ENCODE measurements at regions not wholly inside any gene's neighbourhood (a gene's known extent, or its start where the extent isn't known, plus 50 kb on each side); places are given as distances from the start of the nearest gene placed in this dataset.

DNA sequence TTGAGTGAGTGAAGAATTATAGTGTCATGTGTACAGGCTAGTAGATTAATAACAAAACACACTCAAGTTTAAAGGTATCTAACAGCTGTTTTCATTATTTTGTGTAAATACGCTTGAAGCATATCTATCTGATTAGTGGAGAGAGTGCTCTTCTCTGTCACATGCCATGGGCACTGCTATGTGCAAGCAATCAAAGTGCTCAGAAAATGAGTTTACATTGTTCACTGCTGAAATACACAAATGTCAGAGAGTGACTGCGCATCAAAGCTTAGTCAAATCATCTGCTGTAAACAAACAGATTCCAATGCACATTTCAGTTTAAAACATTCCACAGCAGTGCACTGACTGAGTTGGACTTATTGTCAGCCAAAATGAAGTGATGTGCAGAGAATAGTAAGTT lies 423.4 kb downstream of the ZEB2 start:
- H3K9ac ChIP-seq (ENCODE audit: low read length): no peak overlapping the region
- H3K4me3 Mint-ChIP-seq: no peak overlapping the region
- no peaks in the 10 kb centered on the region for H3K79me2 ChIP-seq (ENCODE audit: control insufficient read depth, insufficient read depth, low read length)
- intact Hi-C loops (cut with micrococcal nuclease): no loop called here
- ChIA-PET CTCF (no interaction called here), POLR2A (no interaction called here)
- 100% methylated on average over 1 of the region's 2 CpGs for WGBS (ENCODE audit: insufficient coverage)
- peaks cover 0 to 5% (median under 1%) of the 10 kb centered on the region in 3 donors for H3K9me3 ChIP-seq (ENCODE audit: control extremely low read depth in 1 of 3, control insufficient read depth in 2 of 3, insufficient read depth in 1 of 3, low read length in 2 of 3)
- H3K36me3 ChIP-seq (replicated peaks in 1 of 2; ENCODE audit: control extremely low read depth in 1 of 2, control insufficient read depth in 1 of 2, extremely low read depth in 1 of 2, insufficient read depth in 2 of 2, low read length in 1 of 2): no peaks in the 10 kb centered on the region
- no peaks in the 10 kb centered on the region for H3K4me1 ChIP-seq (ENCODE audit: control insufficient read depth in 2 of 2, insufficient read depth in 2 of 2, low read length in 2 of 2)
- ATAC-seq (ENCODE audit: low read depth) (no peak), DNase-seq (no peak)
- H3K4me3 ChIP-seq (ENCODE audit: control extremely low read depth in 1 of 5, extremely low read depth in 1 of 5, insufficient read depth in 1 of 5, low read depth in 2 of 5, low read length in 4 of 5): no peak overlapping the region
- H4K20me1 ChIP-seq (ENCODE audit: control insufficient read depth, insufficient read depth, low read length, poor library complexity, severe bottlenecking): no peaks in the 10 kb centered on the region
- no peak overlapping the region for H3K27ac ChIP-seq (ENCODE audit: low read length in 2 of 2)
- H2AFZ ChIP-seq (ENCODE audit: insufficient read depth, low read depth, low read length, poor library complexity, severe bottlenecking): no peak overlapping the region
- H3K27me3 ChIP-seq (replicated peaks in 1 of 4; ENCODE audit: control extremely low read depth in 1 of 4, control insufficient read depth in 3 of 4, insufficient read depth in 4 of 4, low read length in 3 of 4): no peaks in the 10 kb centered on the region
- peaks cover 7% of the 10 kb centered on the region for H3K4me1 Mint-ChIP-seq
- no peak overlapping the region for H3K27ac Mint-ChIP-seq
- H3K27me3 Mint-ChIP-seq: no peaks in the 10 kb centered on the region
- no peak overlapping the region for H3K4me2 ChIP-seq (replicated peaks; ENCODE audit: low read depth, low read length, poor library complexity, severe bottlenecking)
- TF ChIP-seq EZH2 (IDR thresholded peaks at IDR 0.05; ENCODE audit: borderline replicate concordance, insufficient read depth, low read depth, low read length, poor library complexity, severe bottlenecking): no peak
- TF ChIP-seq, protein P1, sequence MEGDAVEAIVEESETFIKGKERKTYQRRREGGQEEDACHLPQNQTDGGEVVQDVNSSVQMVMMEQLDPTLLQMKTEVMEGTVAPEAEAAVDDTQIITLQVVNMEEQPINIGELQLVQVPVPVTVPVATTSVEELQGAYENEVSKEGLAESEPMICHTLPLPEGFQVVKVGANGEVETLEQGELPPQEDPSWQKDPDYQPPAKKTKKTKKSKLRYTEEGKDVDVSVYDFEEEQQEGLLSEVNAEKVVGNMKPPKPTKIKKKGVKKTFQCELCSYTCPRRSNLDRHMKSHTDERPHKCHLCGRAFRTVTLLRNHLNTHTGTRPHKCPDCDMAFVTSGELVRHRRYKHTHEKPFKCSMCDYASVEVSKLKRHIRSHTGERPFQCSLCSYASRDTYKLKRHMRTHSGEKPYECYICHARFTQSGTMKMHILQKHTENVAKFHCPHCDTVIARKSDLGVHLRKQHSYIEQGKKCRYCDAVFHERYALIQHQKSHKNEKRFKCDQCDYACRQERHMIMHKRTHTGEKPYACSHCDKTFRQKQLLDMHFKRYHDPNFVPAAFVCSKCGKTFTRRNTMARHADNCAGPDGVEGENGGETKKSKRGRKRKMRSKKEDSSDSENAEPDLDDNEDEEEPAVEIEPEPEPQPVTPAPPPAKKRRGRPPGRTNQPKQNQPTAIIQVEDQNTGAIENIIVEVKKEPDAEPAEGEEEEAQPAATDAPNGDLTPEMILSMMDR (IDR thresholded peaks at IDR 0.05): no peak
- peaks cover 10% of the 10 kb centered on the region for H3K9me3 Mint-ChIP-seq (ENCODE audit: insufficient read depth)

DNA sequence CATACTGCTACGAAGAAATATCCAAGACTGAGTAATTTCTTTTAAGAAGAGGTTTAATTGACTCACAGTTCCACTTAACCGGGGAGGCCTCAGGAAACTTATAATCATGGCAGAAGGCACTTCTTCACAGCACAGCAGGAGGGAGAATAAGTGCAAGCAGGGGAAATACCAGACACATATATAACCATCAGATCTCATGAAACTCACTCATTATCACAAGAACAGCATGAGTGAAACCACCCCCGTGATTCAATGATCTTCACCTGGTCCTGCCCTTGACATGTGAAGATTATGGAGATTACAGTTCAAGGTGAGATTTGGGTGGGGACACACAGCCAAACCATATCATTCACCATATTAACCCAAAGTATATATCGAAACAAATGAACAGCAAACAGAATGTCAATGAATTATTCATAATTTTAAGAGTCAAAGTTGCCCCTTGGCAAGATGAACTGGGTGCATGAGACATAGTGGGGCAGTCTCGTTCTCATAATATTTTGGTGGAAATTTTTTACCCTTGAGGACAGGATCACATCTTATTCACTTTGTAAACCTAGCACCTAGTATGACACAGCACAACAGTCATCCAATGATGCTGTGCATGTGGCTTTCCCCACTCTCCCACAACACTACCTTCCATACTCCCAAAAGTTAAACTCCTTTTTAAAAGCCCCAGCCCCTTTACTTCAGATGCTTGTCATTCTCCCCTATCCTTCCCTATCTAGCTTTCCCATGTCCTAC lies 425.3 kb downstream of the ZEB2 start:
- CTCF ChIA-PET: no interaction called here
- Mint-ChIP-seq H3K27ac (no peak overlapping the region), H3K9me3 (ENCODE audit: insufficient read depth) (peaks cover 11% of the 10 kb centered on the region), H3K27me3 (no peaks in the 10 kb centered on the region), H3K4me1 (peaks cover 7% of the 10 kb centered on the region), H3K4me3 (no peak overlapping the region)
- POLR2A ChIA-PET: no interaction called here
- intact Hi-C loops (cut with micrococcal nuclease): no loop called here
- DNase-seq: no peak
- H3K4me2 ChIP-seq (replicated peaks; ENCODE audit: low read depth, low read length, poor library complexity, severe bottlenecking): no peak overlapping the region
- H3K9me3 ChIP-seq (ENCODE audit: control extremely low read depth in 1 of 3, control insufficient read depth in 2 of 3, insufficient read depth in 1 of 3, low read length in 2 of 3): peaks cover 2 to 5% (median 3%) of the 10 kb centered on the region in 3 donors
- H3K9ac ChIP-seq (ENCODE audit: low read length): no peak overlapping the region
- no peak overlapping the region for H3K4me3 ChIP-seq (ENCODE audit: control extremely low read depth in 1 of 5, extremely low read depth in 1 of 5, insufficient read depth in 1 of 5, low read depth in 2 of 5, low read length in 4 of 5)
- H2AFZ ChIP-seq (ENCODE audit: insufficient read depth, low read depth, low read length, poor library complexity, severe bottlenecking): no peak overlapping the region
- WGBS (ENCODE audit: insufficient coverage): no CpG with 5 or more reads among the region's 5 CpGs
- ATAC-seq (ENCODE audit: low read depth): no peak
- H3K4me1 ChIP-seq (ENCODE audit: control insufficient read depth in 2 of 2, insufficient read depth in 2 of 2, low read length in 2 of 2): no peaks in the 10 kb centered on the region
- H3K36me3 ChIP-seq (replicated peaks in 1 of 2; ENCODE audit: control extremely low read depth in 1 of 2, control insufficient read depth in 1 of 2, extremely low read depth in 1 of 2, insufficient read depth in 2 of 2, low read length in 1 of 2): no peaks in the 10 kb centered on the region
- no peak for TF ChIP-seq EZH2 (IDR thresholded peaks at IDR 0.05; ENCODE audit: borderline replicate concordance, insufficient read depth, low read depth, low read length, poor library complexity, severe bottlenecking)
- TF ChIP-seq, protein P1 (IDR thresholded peaks at IDR 0.05): no peak
- no peak overlapping the region for H3K27ac ChIP-seq (ENCODE audit: low read length in 2 of 2)
- H4K20me1 ChIP-seq (ENCODE audit: control insufficient read depth, insufficient read depth, low read length, poor library complexity, severe bottlenecking): no peaks in the 10 kb centered on the region
- no peaks in the 10 kb centered on the region for H3K27me3 ChIP-seq (replicated peaks in 1 of 4; ENCODE audit: control extremely low read depth in 1 of 4, control insufficient read depth in 3 of 4, insufficient read depth in 4 of 4, low read length in 3 of 4)
- no peaks in the 10 kb centered on the region for H3K79me2 ChIP-seq (ENCODE audit: control insufficient read depth, insufficient read depth, low read length)
